Ureter (tissue), 1 donor: ENCODE measurements at regions not wholly inside any gene's neighbourhood (a gene's known extent, or its start where the extent isn't known, plus 50 kb on each side); places are given as distances from the start of the nearest gene placed in this dataset.

ENCODE experiments used
- DNase-seq: peaks from one replicate; pipeline ENCODE4 v3.0.0-alpha.2; 2020; ENCODE audit warnings: low spot score
- donor health status: DM: yes; HTN: yes; CAD: no.

DNA sequence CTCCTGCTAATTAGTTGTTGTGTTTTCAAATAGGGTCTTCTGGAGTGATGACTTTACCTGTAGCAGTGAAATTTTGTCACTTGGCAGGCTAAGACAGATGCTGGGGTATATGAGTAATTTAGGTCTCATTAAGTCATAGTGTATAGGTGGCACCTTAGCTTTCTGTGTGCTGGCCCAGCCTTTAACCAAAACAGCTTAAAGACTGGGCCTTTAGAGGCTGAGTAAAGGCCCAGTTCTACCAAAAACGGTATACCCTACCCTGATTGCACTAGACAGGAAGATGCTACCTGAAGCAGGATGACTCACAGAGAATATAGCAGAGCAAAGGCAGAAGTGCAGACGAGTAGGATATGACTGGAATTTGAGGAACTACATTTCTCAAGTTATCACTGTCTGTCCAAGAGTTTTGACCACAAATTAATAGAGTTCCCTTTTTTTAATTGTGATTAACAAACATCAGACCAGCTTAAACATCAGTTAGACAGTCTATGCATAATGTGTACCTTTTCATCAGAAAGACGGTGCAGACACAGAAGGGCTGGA is 337.9 kb upstream of the SALL3 start:
- no peak for DNase-seq

DNA sequence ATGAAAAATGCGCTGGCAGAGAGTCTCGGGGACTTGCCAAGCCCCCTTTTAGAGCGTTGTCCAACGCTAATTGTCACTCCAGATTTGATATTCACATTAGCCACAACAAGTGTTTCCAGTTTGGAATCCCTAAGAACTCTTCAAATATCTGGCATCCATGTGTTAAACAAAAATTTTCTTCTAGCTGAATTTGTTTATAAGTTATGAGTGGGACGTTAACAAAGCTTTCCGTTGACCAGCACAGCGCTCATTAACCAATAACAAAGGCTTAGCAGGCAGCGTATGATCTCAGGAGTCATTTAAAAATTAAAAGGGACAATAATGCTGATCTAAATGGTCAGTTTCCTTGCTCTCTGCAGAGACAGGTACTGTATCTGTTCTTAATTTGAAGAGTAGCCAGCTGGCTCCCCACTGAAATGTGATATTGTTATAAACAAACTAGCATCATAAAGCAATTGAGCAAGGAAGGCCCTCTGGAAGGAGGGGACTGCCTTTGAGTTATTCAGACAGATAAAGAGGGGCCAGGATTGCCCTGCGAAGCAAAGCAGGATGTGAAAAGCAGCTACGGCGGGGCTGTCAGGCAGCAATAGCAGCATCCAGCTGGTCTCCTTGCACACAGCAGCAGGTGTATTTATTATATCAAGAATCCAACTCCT is 337.2 kb upstream of the SALL3 start:
- no peak for DNase-seq

DNA sequence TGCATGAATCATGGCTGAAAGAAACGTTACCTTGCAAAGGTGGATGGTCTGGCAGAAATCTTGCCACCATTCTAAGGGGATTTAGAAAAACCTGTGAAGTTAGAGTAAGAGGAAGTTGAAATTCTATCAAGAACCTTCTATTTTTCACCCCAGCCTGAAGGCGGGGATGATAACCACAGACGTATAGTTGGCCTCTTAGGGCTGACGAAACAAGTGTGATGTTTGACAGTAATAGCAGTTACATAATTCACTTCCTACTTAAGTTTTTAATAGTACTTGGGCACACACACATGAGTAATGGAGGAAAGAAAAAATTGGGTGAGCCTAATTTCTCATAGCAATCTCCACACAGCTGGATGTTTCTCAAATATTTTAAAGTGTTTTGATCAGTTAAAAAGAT is 336.6 kb upstream of the SALL3 start:
- DNase-seq: no peak

DNA sequence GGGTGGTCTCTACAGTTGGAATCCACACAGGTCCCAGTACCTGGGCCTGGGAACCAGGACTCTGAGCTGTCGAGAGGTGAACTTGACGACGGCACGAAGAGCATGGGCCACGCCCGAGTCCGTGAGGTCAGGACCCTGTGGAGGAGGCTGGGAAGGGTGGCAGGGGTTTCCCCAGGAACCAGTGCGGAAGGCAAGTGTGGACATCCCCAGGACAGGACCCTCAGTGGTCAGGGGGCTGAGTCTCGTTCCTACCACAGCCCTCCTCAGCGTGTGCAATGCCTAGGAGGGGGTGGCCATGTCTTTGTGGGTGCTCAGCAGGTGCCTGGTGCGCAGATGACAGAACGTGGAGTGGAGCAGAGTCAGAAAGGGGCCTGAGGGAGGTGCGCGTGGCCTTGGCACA is 335.6 kb upstream of the SALL3 start:
- no peak for DNase-seq

DNA sequence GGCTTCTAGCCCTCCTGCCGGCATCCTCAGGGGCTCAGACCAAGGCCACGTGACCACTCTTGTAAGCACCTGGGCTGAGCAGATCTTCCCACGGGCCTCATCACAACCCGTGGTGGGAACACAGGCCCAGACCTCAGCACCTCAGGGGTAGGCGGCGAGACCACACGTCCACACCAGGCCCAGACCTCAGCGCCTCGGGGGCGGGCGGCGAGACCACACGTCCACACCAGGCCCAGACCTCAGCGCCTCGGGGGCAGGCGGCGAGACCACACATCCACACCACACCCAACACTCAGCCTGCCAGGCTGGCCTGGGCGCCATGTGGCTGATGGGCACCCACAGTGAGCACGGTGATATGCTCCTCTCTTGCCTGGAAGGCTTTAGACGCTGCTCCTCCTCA is 334.4 kb upstream of the SALL3 start:
- DNase-seq: no peak

DNA sequence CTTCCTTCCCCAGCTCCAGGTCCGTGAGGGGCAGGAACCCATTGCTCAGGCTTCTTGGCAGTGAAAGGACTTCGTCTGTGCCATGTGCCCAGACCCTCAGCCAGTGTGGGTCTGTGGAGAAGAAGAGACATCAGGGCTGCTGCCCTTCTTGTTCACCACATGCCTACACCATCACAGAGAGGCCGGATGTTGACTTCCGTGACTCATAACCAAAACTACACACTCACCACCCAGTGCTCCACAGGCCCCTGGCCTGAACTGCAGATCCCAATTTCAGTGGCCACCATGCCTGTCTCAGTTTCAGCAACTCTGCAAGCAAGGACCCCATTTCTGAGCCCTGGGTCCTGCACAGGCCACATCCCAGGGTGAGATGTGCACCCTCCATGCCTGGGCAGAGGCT is 332.6 kb upstream of the SALL3 start:
- no peak for DNase-seq

DNA sequence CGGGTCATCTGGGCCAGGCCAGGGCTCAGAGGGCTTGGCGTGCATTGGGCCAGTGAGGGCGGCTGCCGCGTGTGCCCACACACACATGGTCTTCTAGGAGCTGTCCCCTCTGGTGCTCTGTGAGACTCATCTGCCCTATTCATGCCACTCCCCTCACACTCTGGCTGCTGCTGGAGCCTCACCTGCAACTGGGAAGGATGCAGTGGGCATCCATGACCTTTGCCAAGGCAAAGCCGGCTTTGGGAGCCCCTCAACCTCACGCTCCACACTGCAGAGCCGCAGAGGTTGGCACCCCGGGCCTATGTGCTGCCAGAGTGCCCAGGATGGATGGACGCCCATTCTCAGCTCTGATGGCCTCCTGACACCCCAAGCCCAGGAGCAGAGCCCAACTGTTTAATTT is 330.2 kb upstream of the SALL3 start:
- no peak for DNase-seq

DNA sequence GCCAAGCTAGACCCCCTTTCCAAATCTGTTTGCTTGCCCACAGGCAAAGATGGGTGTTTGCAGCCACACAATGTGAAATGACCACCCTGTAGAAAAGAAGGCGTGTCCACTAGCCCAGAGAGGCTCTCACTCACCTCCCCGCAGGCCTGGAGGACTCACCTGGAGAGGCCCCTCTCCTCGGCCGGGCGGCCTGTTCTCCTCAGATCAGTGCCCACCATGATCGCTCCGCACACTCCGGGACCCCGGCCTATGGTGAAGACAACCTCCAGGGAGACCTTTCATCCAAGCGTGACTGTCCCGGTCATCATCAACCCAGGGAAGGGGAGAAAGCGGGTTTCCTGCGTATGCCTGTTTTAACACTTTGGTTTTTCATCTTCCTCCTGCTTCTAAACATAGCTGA is 328.7 kb upstream of the SALL3 start:
- DNase-seq: no peak

DNA sequence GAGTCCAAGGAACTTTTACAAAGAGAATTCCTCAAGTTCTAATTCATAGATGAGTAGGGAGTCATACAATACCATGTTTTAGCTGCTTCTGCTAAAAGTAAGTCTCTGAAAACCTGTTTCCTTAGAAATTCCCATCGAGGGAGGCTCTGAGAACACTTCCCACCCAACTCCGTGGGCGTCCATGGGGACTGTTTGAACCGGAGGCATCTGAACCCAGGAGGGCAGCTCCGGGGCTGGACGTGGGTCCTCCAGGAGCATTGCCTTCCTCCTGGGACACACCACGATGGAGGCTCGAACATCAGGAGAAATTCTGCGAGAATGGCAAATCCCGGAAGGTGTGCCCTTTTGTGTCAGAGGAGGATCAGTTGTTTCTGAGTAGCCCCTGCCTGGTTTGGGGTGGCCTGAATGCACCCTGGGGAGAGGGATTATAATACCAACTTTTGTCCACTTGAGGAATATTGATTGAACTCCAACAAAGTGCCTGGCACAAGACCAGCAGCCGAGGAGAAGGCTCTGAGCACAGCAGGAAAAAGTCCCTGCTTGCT is 327.5 kb upstream of the SALL3 start:
- no peak for DNase-seq

DNA sequence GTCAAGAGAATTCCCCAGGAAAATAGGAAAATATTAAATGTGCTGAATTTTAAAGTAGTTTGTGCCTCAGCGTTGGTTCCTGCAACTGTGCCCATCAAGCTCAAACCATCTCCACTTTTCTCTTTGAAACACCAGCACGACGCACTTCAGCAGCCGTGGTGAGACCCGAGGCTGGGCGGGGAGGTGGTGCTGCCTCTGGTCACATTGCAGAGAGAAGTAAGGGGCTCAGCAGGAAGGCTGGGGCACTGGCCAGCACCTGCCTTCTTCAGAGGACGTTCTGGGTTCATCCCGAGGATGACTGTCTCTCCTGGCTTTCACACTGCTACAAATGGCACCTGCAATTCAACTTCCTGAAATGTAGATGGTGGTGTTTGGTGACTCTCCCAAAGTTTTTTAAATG is 323.7 kb upstream of the SALL3 start:
- DNase-seq: no peak

DNA sequence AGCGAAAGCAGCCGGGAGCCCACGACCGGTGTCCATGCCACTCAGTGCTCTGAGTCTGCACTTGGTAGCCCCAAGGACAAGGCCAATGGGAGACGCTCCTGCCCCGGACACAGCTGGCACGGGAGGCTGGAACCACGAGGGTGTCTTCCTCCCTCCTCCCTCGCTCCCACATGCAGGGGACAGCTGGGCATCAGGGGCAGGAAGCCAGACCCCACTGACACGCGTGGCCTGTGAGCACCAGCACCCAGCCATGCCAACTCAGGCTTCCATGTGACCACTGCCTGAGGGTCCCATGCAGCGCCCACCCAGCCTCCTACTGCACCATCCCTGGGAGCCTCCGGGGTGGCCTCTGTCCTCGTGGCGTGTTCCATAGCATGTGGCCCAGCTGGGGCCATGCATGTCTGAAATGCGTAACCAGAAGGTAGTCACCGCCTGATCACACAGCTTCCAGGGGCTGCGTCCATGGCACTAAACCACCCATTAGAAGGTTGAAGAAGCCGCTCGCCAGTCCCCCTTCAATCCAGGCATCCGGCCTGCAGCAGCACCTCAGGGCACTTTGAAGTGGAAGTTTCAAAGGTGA is 323.2 kb upstream of the SALL3 start:
- DNase-seq: no peak

DNA sequence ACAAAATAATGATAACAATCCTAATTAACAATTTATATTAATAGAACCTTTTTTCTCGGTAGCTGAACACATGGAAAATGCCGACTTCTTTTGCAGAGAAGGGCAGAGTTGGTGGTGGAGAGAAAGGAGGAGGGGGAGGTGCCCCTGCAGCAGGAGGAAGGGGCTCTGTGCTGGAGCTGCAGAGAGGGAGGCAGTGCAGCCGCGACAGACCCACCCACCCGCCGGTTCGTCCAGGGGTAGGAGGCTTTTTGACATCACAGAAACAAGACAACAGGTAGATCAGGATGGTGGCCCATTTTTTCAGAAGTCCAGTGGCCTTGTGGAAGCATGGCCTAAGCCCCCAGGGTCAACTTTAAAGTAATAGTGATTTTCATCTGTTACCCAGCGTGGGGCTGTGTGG is 321.1 kb upstream of the SALL3 start:
- no peak for DNase-seq

DNA sequence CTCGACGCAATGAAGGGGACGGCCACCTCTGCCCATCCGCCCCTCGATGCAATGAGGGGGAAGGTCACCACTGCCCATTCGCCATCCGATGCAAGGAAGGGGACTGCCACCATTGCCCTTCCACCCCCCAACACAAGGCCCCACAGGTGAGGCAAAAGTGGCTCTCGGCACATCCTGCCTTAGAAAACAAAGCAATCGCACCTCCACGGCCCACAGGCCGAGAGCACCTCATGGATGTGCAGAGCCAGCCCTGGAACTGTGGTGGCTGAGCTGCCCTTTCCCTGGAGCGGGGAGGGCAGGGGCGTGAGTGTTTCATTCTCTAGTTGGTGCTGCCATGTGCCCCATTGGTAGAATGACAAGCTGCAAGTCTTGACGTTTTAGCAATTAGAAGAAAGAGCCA is 320.6 kb upstream of the SALL3 start:
- DNase-seq: no peak

DNA sequence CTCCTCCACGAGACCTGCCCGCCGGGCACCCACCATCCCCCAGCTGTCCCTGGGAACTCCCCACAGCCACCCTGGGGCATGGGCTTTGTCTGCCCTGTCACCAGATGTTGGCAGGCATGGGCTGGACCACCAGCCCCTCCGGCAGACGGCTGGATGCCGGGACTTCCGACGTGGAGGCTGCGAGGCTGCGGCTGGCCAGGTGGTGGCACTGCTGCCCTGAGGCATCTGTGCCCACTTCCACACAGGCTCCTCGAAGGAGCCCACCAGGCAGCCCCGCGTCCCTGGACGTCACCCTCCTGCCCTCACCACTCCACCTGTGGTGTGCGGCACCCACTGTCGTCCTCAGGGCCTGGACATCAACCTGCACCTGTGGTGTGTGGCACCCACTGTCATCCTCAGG is 319.9 kb upstream of the SALL3 start:
- no peak for DNase-seq

DNA sequence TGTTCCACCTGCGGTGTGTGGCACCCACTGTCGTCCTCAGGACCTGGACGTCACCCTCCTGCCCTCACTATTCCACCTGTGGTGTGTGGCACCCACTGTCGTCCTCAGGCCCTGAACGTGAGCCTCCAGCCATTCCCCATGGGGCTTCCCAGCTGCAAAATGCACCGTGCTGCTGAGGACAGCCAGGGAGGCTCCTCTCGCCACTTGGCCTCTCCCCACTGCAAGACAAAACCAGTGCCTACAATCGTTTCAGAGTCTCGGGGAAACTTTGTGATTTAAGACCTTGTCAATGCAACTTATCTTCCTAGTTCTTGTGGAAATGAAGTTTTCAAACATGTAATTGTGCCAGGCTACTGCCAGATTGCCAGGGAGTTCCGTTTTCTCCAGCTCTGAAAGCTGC is 319.3 kb upstream of the SALL3 start:
- no peak for DNase-seq

DNA sequence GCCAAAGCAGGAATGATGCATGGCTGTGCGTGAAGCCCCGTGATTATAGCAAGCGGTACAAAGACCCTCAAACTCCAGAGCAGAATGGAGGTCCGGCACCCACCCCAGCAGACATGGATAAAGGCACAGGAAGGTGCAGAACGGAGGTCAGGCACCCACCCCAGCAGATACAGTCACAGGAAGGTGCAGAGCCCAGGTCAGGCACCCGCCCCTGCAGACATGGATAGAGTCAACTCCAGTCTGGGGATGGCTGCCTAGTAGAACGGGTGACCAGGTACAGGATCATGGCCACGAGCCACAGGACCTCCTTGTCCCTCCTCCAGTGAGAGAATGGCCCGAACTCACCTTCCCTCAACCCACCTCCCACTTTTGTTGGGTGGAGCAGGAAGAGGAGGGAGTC is 318.3 kb upstream of the SALL3 start:
- no peak for DNase-seq

DNA sequence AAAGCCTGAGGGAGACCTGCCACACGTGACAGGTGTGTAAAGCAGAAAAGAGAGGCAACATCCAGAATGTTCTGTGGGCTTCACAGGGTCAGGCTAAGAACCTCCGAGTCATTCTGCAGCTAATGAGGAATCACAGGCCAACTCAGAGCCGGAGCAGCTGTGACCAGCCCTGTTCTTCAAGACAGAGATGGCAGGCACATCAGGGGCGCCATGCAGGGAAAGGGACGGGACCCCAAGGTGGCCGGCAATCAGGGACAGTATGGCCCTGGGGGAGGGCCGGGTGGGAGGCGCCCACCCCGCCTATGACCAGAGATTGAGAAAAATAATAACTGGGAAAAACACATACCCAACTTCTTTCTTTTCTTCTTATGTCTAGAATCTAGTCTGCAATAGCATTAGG is 316.7 kb upstream of the SALL3 start:
- no peak for DNase-seq

DNA sequence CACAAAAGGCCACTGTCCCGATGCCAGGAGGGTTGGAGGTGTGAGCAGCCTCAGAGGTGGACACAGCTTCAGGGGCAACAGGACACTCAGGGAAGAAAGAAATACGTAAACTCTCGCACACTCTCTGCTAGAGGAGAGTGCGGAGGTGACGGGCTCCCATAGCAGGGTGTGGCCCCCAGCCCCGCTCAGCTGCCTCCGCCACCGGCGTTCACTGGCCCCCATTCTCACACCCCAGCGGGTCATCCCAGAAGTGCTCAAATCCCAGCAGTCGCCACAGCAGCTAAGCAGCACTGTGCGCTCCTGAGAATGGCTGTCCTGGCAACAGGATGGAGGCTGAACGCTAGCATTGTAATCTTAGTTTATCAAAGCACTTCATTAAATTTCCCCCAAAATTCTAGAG is 315.6 kb upstream of the SALL3 start:
- DNase-seq: no peak

DNA sequence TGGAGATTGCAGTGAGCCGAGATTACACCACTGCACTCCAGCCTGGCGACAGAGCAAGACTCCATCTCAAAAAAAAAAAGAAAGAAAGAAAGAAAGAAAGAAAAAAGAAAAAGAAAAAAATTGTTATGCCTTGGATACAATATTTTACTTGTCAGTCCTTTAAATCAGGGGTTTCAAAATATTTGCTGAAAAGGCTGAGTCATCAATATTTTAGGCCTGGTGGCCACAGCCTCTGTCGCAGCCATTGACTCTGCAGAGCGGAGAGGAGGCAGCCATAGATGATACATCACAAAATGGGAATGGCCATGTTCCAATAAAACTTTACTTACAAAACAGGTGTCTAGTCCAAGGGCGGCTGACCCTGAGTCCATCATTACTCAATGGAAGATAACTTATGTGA is 314.8 kb upstream of the SALL3 start:
- no peak for DNase-seq

DNA sequence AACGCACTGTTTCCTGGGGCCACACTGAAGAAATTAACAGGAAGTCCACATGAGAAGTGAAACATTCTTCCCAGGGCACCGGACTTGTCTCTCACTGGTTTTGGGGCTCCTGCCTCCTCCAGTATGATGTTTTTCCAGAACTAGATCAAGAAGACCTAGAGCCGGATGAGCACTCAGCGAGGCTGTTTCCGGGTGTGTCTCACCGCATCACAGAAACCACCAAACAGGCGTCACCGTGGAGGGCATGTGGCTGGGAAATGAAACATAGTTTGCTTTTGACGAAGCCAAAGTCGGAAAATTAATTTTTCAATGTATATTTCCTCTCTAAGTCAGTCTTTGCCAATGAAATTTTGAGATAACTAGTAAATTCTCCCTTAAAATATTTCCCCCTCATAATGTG is 314.0 kb upstream of the SALL3 start:
- no peak for DNase-seq

DNA sequence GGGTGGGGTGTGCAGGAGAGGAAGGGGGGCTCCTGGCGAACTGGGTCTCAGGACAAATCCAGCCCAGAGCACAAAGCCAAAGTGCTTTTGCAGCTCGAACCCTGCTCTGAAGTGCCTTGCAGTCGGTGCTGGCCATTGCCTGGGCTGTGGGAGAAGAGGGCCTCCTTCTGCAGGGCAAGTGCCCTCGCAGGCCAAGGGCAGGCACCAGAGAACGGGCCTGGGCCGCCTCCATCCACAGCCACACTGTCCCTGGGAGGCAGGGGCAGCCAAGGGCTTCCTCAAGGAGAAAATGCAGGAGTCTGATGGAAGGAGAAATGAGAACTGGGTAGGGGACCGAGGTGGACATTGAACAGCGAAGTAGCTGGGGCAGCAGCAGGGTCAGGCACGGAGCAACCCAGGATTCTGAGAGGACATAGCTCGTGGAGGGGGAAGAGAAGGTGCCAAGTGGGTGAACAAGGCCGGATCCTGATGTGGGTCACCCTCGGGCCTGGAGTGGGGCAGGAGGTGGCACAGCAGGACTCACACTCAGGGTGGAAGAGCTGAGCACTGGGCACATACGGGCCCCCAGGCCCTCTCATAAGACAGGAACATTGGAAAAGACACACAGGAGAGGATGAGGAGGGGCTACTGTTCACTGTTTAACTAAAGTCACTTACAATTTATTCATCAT is 312.8 kb upstream of the SALL3 start:
- DNase-seq: no peak

DNA sequence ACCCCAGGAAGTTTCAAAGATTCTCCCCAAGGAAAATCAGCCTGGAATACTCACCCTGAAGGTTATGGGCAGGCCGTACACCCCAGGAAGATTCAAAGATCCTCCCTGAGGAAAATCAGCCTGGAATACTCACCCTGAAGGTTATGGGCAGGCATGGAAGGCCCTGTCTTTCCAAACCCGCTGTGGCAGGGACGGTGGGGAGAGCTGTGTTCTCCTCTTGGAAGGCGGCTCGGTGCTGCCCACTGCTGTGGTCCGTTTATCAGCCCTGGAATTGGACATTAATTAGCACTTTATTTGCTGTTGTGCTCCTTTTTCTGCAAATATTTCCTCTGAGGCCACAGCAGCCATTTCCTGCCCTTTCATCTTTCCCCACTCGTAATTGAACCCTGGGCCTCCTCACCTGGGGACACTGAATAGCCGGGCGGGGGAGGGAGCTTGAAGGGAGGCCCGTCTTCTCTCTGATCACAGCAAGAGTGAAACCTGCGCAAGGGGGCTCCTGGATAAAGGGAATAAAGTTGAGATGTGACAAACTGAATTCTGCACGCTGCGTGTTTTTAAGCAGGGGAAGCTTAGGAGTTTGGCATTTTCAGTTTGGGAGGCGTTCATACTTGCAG is 308.7 kb upstream of the SALL3 start:
- DNase-seq: no peak

DNA sequence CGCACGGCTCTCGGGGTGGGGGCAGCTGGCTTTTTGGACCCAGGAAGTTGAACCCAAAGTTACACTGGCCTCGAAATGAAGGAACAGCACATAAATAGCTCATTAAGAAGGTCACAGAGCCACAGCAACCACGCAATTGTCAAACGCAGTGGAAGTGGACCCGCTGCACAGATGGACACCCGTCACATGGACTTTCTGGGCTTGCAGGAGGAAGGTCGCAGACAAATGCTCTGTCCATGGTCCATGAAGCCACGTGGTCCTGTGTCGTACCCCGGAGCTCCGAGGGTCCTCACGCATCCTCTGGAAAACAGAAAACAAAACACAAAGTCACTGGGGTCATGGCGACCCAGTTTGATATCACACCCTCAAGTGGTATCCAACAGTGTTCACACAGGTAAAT is 308.1 kb upstream of the SALL3 start:
- no peak for DNase-seq
